SK-N-MC (cell line): ENCODE measurements at regions not wholly inside any gene's neighbourhood (a gene's known extent, or its start where the extent isn't known, plus 50 kb on each side); places are given as distances from the start of the nearest gene placed in this dataset.

ENCODE experiments used
- DNase-seq: peaks from one replicate; pipeline ENCODE4 v3.0.0-alpha.2; 2011; ENCODE audit warnings: low read depth, low spot score
- H3K27ac ChIP-seq: fragments of 200-600 bp; sonication (generic); 2 replicates; pipeline ENCODE4 v1.5.1; 2016; ENCODE audit warnings: mixed run types
- H3K36me3 ChIP-seq: fragments of 200-600 bp; sonication (generic); 2 replicates; pipeline ENCODE4 v1.6.1; 2017; ENCODE audit warnings: antibody characterized with exemption, low read length, mixed read lengths; ENCODE audit not compliant: insufficient read depth
- H3K4me3 ChIP-seq: fragments of 200-600 bp; sonication (generic); 2 replicates; pipeline ENCODE4 v1.5.1; 2016
- H3K9ac ChIP-seq: fragments of 200-600 bp; sonication (generic); 2 replicates; pipeline ENCODE4 v1.8.0; 2017; ENCODE audit warnings: mixed run types, mixed read lengths; ENCODE audit not compliant: insufficient read length
- H3K9me3 ChIP-seq: fragments of 200-600 bp; sonication (generic); 2 replicates; pipeline ENCODE4 v1.6.1; 2017; ENCODE audit warnings: low read depth, mild to moderate bottlenecking, antibody characterized with exemption, low read length, moderate library complexity, mixed read lengths
- EZH2 ChIP-seq: fragments of 200-600 bp; sonication (generic); IDR thresholded peaks from one replicate; pipeline ENCODE4 v1.6.1; 2017; ENCODE audit warnings: antibody characterized with exemption
- FOXP2 ChIP-seq: optimal IDR thresholded peaks from 2 replicates; pipeline ENCODE3; 2011; ENCODE audit warnings: mild to moderate bottlenecking, moderate library complexity; ENCODE audit not compliant: insufficient read depth; ENCODE audit errors: extremely low read length, control extremely low read depth
- POLR2AphosphoS5 ChIP-seq: IDR thresholded peaks from 2 replicates; pipeline ENCODE4 v1.6.1; 2012; ENCODE audit warnings: mild to moderate bottlenecking, low read depth, low read length, borderline replicate concordance

- Histone ChIP-seq H3K36me3 (no peaks in the 10 kb centered on the region), H3K9ac (no peak overlapping the region), H3K4me3 (no peak overlapping the region), H3K9me3 (no peaks in the 10 kb centered on the region), H3K27ac (no peak overlapping the region)
- no peak for DNase-seq
- TF ChIP-seq POLR2AphosphoS5: no peak
- TF ChIP-seq FOXP2: no peak
- no peak for TF ChIP-seq EZH2
Measured at GRCh38 chr3:106371221-106371970, 502.6 kb upstream of the CBLB start.

- no peak overlapping the region for H3K27ac ChIP-seq
- H3K4me3 ChIP-seq: no peak overlapping the region
- no peak overlapping the region for H3K9ac ChIP-seq
- no peaks in the 10 kb centered on the region for H3K36me3 ChIP-seq
- TF ChIP-seq POLR2AphosphoS5 (no peak), EZH2 (no peak), FOXP2 (no peak)
- H3K9me3 ChIP-seq: no peaks in the 10 kb centered on the region
- no peak for DNase-seq
Measured at GRCh38 chr3:106371971-106372805, 503.4 kb upstream of the CBLB start.

- Histone ChIP-seq H3K9ac (no peak overlapping the region), H3K9me3 (no peaks in the 10 kb centered on the region), H3K27ac (no peak overlapping the region), H3K4me3 (no peak overlapping the region), H3K36me3 (no peaks in the 10 kb centered on the region)
- TF ChIP-seq POLR2AphosphoS5 (no peak), FOXP2 (no peak), EZH2 (no peak)
- no peak for DNase-seq
Measured at GRCh38 chr3:106372806-106373190, 504.0 kb upstream of the CBLB start.

DNA sequence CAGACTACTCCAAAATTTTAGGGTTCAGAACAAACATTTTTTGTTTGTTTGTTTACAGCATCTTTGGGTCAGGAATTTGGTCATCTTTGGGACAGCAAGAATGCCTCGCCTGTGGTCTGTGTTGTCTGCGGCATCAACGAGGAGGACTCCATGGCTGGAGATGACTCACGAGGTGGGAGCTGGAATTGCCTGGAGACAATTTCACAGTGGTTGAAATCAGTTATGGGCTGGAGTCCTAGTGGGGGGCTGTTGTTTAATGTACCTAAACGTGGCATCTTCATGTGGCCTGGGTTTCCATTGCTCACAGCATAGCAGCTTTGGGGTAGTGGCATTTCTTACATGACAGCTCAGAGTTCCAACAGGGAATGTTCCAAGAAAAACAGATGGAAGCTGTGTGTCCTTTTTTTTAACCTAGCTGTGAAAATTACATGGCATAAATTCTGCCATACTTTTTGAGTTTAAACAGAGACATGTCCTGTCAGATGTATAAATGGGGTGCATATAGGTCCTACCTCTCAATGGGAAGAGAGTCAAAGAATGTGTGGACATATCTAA is 507.3 kb upstream of the CBLB start:
- Histone ChIP-seq H3K4me3 (no peak overlapping the region), H3K27ac (no peak overlapping the region), H3K9ac (no peak overlapping the region), H3K36me3 (no peaks in the 10 kb centered on the region), H3K9me3 (no peaks in the 10 kb centered on the region)
- TF ChIP-seq FOXP2 (no peak), POLR2AphosphoS5 (no peak), EZH2 (no peak)
- DNase-seq: no peak

DNA sequence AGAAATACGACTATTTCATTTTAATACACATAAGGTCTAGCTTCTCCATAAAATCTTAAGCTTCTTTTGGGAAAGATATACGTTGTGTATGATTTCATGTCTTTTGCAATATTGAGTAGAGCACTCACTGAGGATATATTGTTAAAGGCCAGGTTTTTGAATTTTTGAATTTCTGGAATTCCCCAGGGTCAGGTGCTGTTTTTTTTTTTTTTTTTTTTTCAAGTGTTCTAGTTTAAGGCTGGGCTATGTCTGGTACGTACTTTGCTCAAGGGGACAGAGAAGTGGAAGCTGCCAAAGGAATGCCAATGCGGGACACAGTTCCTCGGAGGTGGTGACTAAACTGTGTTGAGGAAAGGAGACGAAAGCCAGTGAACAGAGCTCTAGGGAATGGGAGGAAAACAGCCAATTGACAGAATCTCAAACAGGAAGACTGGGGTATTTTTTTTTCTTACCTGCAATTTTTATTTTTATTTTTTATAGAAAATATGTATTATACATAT is 510.5 kb upstream of the CBLB start:
- Histone ChIP-seq H3K27ac (no peak overlapping the region), H3K36me3 (no peaks in the 10 kb centered on the region), H3K4me3 (no peak overlapping the region), H3K9me3 (no peaks in the 10 kb centered on the region), H3K9ac (no peak overlapping the region)
- TF ChIP-seq POLR2AphosphoS5 (no peak), EZH2 (no peak), FOXP2 (no peak)
- DNase-seq: no peak

DNA sequence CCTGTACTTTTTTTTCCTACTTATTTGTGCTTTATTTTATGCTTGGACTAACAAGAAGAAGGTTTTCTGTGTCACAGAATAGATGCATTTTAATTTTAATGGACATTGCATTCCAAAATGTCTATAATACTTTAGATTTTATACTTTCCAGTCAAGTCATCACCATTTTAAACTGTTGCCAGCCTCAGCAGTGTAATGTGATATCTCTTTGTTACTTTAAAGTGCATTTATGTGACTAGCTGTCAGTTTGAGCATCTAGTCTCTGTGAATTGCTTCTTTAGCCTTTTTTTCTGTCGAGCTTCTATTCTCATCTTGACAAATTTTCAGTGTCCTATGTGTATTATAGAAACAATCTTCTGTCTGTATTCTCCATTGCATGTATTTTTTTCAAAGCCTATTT is 511.4 kb upstream of the CBLB start:
- TF ChIP-seq POLR2AphosphoS5: no peak
- TF ChIP-seq EZH2: no peak
- TF ChIP-seq FOXP2: no peak
- no peak overlapping the region for H3K4me3 ChIP-seq
- no peaks in the 10 kb centered on the region for H3K36me3 ChIP-seq
- H3K27ac ChIP-seq: no peak overlapping the region
- DNase-seq: no peak
- no peak overlapping the region for H3K9ac ChIP-seq
- H3K9me3 ChIP-seq: no peaks in the 10 kb centered on the region

DNA sequence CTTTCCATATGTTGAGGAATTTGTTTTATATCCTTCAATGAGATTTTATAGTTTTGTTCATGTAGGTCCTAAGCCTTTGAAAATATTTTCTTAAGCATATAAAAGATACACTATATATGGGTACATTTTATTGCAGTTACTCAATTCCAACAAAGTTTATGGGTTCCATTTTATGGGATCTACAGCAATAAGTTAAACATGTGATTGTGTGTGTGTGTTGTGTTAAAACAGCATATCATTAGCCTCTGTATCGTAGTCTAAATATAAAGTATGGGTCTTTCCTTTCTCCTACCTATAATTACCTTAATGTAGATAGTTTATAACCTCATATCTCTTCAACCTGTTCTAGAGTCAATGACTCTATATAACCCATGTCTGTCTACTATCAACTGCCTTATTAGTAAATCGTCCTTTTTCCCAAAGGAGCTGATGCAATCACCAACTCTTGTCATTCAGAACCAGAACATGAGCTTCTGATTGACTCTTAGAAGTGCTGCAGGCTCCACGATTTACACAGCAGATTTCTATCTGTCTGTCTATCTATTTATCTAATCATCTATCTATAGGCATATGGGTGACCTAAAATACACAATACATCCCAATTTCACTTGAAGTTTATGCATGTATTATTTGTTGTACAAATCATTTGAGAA is 512.6 kb upstream of the CBLB start:
- DNase-seq: no peak
- H3K36me3 ChIP-seq: no peaks in the 10 kb centered on the region
- H3K9me3 ChIP-seq: no peaks in the 10 kb centered on the region
- peak overlapping the region; percentile 5; the same call in 1 of the 2 replicates for H3K4me3 ChIP-seq
- H3K27ac ChIP-seq: 0 out of 2 replicates have a peak overlapping the region, but pooled peaks have one; percentile 27
- no peak overlapping the region for H3K9ac ChIP-seq
- TF ChIP-seq FOXP2 (no peak), EZH2 (no peak), POLR2AphosphoS5 (no peak)

- H3K9ac ChIP-seq: no peak overlapping the region
- no peak for DNase-seq
- H3K27ac ChIP-seq: no peak overlapping the region
- H3K36me3 ChIP-seq: no peaks in the 10 kb centered on the region
- H3K9me3 ChIP-seq: no peaks in the 10 kb centered on the region
- TF ChIP-seq EZH2: no peak
- TF ChIP-seq FOXP2: no peak
- no peak for TF ChIP-seq POLR2AphosphoS5
- H3K4me3 ChIP-seq: no peak overlapping the region
Measured at GRCh38 chr3:106381939-106382335, 513.1 kb upstream of the CBLB start.
